NCI-H1694 treated with DMSO at 0.1 percent for 48 hours (cell line): ENCODE measurements at regions not wholly inside any gene's neighbourhood (a gene's known extent, or its start where the extent isn't known, plus 50 kb on each side); places are given as distances from the start of the nearest gene placed in this dataset.
A peak's percentile ranks its signal among the peaks of the same experiment; 100 is the strongest.

Experiments
- DNase-seq: peaks from one replicate; lab custom pipeline; 2025; lab: John Stamatoyannopoulos, UW

DNA sequence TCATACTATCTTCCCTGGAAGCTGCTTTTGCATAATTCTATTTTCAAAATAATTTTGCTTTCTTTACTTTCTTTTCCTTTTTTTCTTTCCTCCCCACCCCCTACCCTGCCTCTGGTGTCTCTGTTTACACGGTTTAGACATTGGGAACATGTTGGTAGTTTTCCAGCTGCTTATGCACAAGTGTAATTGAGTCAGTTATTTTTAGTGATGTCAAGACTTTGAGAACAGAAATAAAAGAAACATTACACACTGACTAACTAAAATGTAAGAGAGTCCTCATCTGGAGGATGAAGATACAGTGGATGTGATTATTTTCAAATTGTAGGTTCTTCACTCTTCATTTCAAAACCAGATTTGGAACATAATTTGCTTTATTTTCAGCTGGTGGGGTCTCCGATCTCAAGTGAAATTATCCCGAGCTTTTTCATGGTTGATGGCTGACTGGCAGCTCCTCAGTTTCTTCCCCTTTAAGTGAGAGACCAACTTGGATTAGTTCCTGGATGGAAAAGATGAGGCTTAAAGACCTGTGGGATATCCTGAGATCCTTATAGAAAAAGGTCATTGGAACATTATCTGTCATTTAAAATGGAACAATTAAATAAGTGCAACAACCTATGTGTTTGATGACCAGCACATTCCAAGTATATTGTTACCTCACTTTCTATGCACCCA, 154.4 kb upstream of the ZNF462 start:
- DNase-seq: no peak

DNA sequence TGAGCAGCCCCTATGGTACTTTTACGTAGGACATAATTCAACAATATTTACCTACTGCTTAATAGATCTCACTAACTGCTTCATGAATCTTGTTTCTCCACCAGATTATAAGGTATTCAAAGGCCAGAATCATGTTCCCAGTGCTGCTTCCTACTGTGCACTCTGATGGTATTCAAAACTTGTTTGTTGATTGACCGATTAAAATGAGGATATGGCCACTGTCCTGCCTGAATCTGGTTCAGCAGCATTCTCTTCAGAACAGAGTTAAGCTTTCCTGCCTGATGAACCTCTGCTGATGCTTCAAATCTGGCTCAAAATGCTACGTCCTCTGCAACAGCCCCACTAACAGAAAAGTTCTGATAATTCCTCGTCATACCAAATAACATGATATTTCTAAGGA, 150.7 kb upstream of the ZNF462 start:
- DNase-seq: no peak

DNA sequence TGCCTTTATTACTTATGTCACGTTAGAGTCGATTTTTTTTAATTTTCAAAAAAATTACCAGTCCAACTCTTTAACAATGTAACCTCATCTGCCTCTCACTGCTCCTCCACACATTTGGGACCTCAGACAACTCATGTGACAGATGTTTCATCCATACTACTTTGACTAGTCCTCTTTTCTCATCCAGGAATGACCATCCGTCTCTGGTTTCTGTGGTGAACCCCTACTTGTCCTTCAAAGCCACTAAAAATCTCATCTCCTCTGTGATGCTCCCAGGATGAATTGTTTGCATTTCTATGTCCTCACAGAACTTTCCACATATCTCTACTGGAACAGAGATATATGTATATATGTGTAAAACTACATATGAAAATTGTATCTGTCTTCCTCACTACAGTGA, 149.8 kb upstream of the ZNF462 start:
- DNase-seq: no peak

DNA sequence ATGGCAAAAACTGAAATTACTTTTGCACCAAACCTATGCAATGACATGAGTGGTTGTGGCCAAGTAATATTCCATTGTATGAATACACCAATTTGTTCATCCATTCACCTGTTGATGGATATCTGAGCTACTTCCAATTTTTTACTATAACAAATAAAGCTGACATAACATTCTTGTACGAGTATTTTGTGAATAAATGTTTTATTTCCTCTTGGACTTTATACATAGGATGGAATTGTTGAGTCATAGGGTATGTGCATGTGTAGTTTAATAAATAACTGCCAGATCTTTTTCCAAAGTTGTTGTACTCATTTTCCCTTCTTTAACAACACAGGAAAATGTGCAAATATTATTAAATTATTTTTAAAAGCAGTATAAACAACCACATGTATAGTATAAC, 146.1 kb upstream of the ZNF462 start:
- no peak for DNase-seq

DNA sequence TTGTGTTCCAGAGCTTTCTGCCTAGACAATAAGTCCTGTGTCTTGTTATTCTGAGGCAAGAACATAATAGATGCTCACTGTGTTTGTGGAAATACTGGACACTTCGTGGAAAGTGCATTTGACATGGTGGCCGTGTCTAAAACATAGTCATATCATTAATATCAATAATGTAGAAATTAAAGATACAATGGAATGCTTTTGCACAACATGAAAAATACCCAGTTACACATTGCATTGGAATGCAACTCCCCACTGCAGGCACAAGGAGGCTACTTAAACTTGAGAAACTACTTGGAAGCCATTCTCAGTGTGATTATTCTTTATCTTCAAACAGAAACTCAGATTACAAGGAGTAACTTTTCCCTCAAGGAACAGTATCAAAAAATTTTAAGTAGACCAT, 145.3 kb upstream of the ZNF462 start:
- no peak for DNase-seq

DNA sequence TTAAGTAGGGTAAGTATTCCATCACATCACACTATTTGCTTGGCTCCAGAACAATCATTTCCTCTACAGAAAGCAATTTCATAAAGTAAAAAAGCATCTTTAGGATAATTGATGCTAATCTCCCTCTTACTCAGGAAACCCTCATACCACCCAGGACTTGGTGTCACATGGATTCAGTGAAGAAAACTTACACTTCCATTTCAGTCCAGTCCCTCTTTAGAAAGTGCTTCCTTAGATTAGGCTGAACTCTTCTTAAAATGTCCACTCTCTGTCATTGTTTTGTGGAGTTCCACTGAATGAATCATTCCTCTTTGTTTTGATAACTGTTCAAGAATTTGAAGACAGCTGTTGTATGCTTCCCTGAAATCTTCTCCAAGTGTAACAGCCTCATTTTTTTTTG, 144.0 kb upstream of the ZNF462 start:
- DNase-seq: no peak

DNA sequence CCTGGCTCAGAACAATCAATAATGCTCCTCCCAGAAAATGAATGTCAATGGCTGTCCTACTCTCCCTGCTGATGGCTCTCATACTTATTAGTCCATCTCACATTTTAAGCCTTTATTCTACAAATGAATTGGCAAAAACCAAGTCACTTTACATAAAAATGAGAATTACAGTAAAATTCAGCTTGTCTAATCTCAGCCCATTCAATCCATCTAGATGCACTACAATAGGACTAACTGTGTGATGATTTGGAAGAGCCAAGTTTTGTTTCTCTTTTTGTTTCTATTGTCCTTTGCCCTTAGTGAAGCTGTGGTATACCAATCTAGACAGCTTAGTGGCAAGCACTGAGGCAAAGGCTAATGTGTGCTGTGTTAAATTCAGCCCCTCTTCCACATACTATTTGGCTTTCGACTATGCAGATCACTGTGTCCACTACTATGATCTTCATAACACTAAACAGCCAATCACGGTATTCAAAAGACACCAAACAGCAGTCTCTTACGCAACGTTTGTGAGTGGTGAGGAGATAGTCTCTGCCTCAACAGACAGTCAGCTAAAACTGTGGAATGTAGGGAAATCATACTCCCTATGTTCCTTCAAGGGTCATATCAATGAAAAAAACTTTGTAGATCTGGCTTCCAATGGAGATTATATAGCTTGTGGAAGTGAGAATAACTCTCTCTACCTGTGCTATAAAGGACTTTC, 140.8 kb upstream of the ZNF462 start:
- DNase-seq: no peak

DNA sequence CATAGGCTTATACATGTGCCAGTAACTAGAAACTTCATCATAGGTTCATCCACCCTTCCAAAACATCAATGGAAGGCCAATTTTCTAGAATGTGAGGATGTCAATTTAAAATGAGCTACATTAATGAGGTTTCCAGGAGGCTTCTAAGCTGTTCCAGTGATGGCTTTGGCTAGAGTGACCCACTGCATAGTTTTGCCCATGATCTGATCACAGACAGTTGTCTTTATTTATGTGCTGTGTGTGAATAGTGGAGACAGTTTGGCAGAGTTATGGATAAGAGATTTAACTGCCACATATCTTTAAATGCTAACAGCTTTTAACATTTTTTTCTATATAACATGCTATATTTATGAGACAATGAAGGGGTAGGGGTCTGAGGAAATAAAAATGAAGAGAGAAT, 139.0 kb upstream of the ZNF462 start:
- DNase-seq: no peak

DNA sequence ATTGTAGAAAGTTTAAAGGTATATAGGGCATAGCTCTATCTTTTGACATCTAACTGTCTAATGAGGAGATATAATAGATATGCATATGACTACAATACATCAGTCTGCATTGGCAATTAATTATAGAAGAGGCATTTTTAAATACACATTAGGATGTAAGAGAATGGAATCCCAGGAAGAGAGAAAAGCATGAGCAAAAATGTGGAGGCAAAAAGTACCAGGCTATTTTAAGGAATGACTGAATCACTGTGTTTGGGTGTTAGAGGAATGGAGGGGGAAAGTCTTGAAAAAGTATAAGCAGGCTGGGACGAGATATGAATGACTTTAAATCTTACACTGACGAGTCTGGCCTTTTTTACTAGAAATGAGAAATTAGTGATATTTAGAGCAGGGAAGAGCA, 138.4 kb upstream of the ZNF462 start:
- no peak for DNase-seq

DNA sequence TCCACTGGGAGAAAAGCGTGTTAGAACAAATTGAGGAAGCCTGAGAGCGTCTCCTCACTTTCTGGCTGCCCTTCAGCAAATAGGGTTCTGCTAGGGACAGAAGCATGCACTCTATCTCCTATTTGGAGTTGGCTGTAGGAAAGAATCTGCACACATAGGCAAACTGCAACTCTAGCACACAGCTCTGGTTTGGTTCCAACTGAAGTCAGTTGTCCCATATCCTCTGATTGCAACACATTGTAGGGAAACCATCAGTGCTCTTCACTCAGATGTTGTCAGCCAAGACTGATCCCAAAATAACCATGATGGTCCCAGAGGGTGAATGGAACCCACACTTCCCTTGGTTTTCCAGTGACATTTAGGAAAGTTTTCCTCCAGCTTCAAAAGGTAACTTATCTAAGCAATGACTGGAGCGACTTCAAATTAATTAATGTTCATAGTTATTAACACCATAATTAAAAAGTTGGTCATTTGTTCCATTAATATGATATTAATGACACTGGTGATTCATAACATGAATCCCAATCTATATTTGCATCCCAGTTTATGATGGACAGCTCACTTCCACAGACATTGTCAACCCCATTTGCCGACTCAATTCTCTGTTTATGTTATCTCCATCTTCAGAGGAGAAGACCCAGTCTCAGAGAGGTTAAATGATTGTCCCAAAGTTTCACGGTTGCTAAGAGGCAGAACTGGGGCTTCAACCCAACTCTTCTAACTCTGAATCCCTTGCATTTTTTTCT, 136.7 kb upstream of the ZNF462 start:
- no peak for DNase-seq

DNA sequence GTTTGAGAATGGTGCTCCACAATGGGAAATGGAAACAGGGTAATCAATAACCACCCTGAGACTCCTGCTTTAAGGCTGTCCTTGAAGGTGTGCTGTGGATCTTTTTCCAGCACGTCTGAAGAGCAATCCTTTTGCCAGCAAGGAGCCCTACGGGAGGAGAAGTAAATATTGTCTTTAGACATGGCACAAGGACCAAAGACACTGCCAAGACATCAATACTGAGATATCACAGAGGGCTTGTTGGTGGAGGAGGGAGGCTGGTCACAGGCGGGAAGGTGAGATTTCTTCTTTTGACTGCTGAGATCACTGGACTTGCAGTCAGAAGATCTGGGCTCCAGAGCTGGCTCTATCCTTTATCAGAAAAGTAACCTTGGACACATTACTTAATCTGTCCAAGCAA, 135.0 kb upstream of the ZNF462 start:
- no peak for DNase-seq

DNA sequence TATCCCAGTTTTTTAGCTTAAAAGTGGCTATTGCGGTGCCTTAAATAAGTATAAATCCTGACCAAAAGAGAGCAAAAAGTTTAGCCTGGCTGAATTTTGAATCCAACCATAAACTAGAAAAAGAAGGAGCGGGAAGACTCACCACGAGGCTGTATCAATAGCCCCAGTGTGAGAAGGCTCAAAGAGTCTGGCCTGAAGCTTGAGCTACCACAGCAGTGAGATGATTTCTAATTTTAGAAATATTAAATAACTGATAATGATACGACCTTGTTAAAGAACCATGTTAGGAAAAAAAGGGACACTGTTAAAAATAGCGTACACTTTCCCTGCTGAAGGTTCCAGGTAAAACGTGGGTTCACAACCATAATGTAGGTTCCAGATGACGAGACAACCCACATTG, 134.1 kb upstream of the ZNF462 start:
- no peak for DNase-seq

DNA sequence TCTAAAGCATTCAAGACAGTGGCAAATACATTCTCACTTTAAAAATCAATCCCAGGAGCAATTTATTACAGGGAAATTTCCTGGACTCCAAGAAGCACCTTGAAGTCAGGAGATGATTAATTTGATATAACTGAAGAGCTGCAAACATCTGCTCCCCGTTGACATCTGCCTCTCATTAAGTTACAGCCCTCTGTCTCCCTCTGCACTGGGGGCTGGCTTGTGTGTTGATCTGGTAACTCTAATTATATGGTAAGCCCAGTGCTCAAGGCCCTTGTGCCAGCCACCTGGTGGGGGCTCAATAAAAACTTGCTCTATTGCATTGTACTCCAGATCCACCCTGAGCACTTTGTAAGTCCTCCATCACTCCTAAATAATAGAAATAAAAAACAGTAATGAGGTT, 131.1 kb upstream of the ZNF462 start:
- DNase-seq: peak; percentile 72

DNA sequence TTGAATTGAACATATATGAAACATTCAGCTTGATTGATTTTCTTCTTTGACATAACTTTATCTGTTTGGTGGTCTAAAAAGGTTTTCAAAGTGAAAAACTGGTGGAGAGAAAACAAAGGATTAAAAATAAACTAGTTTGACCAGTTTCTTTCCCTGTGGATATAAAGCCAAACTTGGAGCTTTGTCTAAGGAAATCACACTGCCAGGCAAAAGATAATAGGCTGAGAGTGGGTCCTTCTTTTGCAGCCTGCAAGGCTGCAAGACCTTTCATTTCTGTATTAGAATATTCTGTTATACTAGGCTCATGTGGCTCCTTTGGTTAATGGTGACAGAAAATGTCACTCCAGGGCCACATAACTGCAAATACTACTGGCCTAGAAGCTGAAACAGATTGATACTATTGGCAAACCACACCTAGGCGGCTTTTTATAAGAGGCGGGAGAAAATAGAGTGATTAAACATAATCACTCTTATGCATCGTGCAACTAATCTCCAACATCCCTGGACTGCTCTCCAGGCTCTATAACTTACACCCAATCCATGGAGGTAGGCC, 129.1 kb upstream of the ZNF462 start:
- DNase-seq: no peak

DNA sequence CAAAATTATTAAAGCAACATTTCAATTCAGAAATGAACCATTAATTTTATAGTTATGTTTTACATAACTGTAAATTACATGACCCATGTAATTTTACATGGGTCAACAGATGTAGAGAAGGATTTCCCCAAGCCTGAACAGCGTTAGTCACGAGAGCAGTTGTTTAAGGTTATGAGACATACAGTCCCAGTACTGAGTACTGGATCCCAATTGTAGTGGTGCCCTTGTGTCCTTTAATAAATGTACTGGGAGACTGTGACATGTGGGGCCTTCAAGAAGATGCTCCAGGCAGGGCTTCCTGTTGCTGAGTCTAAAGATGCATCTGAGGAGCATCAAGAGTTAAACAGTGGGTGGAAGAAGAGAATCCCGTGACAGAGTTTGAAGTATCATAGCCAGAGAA, 125.5 kb upstream of the ZNF462 start:
- no peak for DNase-seq

DNA sequence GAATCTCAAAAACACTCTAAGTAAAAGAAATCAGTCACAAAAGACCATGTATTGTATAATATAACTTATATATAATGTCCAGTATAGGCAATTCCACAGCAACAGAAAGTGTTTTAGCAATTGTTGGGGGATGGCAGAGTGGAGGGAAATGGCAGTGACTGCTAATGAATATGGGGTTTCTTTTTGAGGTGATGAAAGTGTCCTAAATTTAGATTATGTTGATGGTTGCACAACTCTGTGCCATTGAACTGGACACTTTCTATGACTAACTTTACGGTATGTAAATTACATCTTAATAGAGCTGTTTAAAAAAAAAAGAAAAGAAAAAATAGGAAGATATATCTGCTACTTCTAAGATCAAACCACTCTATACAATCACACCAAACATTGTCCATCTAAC, 124.9 kb upstream of the ZNF462 start:
- DNase-seq: no peak

DNA sequence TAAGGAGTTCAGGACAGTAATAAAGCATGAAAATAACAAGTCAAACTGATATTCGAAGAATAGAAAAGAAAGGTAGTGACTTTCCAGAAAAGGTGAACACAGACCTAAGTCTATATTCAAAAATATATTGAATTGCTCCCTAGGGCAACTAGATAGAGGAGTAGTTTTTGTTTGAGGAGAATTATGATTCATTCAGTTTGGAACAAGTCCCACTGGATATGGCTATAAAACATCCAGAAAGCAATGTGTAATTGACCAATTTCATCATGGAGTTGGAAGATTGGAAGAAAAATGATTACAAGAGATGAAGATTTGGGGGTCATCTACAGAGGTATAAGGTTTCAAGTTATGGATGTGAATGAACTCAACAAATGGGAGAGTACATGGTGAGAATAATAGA, 117.5 kb upstream of the ZNF462 start:
- no peak for DNase-seq

DNA sequence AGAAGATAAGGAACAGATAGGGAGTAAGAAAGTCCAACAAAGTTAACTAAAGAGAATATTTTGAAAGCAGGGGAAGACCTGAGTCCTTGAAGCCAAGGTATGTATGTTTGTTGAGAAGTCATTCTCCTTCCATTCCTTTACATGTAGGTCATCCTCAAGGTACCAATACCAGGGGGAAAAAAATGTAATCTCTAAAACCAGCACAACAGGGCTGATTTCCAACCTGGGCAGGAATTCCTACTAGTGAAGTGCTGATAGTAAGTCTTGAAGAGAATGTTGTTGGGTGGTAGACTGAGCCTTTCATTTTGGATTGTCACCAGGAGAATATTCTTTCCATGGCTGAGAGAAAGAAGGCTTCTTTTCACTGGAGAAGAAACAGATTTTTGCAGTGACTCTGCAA, 117.1 kb upstream of the ZNF462 start:
- DNase-seq: no peak

DNA sequence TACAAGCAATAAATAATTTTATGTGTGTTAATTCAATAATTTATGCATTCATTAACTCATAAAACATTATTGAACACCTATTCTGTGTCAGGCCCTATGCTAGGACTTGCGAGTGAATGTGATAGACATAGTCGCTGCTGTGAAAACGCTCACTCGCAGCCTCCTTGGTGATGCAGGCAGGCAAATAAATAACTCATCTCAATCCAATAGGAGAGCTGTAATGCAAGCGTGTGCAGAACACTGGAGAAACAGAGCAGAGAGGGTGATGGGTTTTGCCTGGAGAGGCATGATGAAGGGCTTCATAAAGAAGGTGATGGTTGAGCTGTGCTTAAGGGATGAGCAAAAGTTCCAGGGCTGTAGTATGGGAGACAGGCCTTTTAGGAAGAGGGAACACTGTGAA, 111.3 kb upstream of the ZNF462 start:
- no peak for DNase-seq

DNA sequence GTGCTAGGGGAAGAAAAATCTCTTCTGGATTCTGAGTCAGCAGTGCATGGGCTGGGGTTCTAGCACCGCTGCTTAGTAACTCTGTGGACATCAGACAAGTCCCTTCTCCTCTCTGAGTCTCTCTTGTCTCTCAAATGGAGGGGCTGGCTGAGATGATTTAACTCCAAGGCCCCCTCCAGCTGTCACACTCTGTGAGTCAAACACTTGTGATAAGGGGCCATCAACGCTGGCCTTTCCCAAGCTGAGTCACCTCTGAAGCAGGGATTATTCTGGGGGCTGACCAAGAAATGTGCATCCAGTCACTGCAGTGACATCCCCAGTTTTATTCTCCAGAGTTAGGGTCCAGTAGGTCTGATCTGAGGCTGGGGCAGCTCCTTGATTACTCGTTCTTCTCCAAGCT, 110.4 kb upstream of the ZNF462 start:
- DNase-seq: no peak

DNA sequence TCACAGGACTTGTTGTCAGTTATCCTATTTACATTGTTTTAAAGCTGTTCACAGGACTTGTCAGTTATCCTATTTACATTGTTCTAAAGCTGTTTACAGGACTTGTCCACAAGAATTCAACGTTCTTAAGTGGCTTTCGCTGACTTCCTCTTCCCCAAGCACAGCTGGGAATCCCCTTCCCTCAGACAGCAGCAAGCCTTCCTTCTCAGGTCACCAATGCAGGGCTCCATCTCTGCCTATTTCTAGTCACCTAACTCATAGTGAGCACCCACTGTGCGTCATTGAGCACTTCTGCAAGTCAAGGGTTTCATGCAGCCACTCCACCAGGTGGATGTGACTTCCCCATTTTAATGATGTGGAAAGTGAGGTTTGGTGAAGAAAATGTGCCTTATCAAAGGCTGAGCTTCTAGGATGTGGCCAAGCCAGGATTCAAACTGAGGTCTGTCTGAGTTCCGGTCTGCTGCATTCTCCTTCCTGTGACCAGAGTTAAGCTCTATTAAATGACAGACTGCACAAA, 109.8 kb upstream of the ZNF462 start:
- no peak for DNase-seq

DNA sequence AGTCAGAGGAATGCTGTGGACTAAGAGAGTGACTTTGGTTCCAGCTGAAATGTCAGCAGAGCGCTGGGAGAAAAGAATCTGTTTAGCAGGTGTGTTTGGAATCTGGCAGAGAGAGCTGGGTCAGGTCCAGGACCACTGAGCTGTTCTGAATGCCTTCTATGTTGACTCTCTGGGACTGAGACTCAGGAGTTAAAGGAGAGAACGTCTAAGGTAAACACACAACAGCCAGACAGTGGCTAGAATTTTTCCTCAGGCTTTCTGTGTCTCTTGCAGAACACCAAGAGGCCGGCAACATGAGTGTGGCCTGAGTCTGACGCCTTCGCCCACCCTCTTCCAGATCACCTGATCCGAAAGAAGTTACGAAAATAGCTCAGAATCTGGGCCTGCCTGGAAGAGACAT, 107.2 kb upstream of the ZNF462 start:
- no peak for DNase-seq

DNA sequence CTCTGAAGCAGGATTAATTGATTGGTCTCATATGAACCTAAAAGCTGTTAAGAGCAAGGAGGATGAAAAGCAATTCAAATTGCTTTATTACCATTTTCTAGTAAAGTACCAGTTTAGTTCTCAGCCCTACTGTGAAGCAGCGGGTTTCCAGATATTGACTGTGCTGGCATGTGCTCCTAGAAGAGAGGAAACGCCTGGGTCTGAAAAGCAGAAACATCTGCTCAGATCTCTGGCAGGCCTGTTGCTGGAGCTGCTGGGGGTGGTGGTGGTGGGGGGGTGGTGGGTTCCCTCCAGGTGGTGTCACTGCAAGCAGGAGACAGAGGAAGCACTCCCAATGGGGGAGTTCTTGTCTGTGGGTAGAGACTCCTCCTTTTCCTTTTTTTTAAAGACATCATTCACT, 105.5 kb upstream of the ZNF462 start:
- no peak for DNase-seq
